Activated CD4-positive, alpha-beta T cell treated with anti-CD3 and anti-CD28 coated beads for 36 hours (primary cell): ENCODE measurements at regions not wholly inside any gene's neighbourhood (a gene's known extent, or its start where the extent isn't known, plus 50 kb on each side); places are given as distances from the start of the nearest gene placed in this dataset.

Experiments
- ATAC-seq: fragments of 200-7000 bp; cut with Tn5 transposase; one replicate; pipeline ENCODE4 v1.10.0; 2021; ENCODE audit warnings: mild to moderate bottlenecking, moderate library complexity
- CTCF ChIA-PET: fragments of 350-600 bp; sonication (Branson Sonifier 250); formaldehyde crosslinking; loops from one replicate; lab custom pipeline; 2021; ENCODE audit warnings: antibody characterized with exemption; lab: Charles Lee
- POLR2A ChIA-PET: fragments of 350-600 bp; sonication (Branson Sonifier 250); formaldehyde crosslinking; loops from one replicate; lab custom pipeline; 2021; ENCODE audit warnings: antibody characterized with exemption, inconsistent platforms; lab: Charles Lee
- DNase-seq: peaks from one replicate; pipeline ENCODE4 v3.0.0-alpha.2; 2020
- H3K27ac Mint-ChIP-seq: one replicate; pipeline ENCODE4 v1.8.0; 2021; ENCODE audit warnings: mixed read lengths
- H3K27me3 Mint-ChIP-seq: one replicate; pipeline ENCODE4 v1.8.0; 2021; ENCODE audit warnings: mixed read lengths
- H3K36me3 Mint-ChIP-seq: one replicate; pipeline ENCODE4 v1.8.0; 2021; ENCODE audit warnings: low read depth, mixed read lengths
- H3K4me1 Mint-ChIP-seq: one replicate; pipeline ENCODE4 v1.8.0; 2021; ENCODE audit warnings: mixed read lengths
- H3K4me3 Mint-ChIP-seq: one replicate; pipeline ENCODE4 v1.8.0; 2021; ENCODE audit warnings: mild to moderate bottlenecking, moderate library complexity, mixed read lengths
- H3K9me3 Mint-ChIP-seq: one replicate; pipeline ENCODE4 v1.8.0; 2021; ENCODE audit warnings: low read depth, mixed read lengths
- intact Hi-C, 2 experiments: fragments of 100-400 bp; cut with DNase I in 1 of 2; cut with micrococcal nuclease in 1 of 2; formaldehyde crosslinking; loops; one replicate each; pipeline versions ENCODE4 v1.14.2 to v1.15.1; 2022 to 2024; cut with DNase I, micrococcal nuclease

GRCh38 chr5:125311743-125312142 is 565.3 kb upstream of the ZNF608 start:
- POLR2A ChIA-PET, result no interaction called here
- intact Hi-C loops, result no loop called here
- Mint-ChIP-seq H3K4me3 (no peak overlapping the region), H3K27me3 (no peaks in the 10 kb centered on the region), H3K4me1 (no peaks in the 10 kb centered on the region), H3K36me3 (no peaks in the 10 kb centered on the region), H3K27ac (no peak overlapping the region), H3K9me3 (peaks cover 6% of the 10 kb centered on the region)
- DNase-seq, result no peak
- ATAC-seq, result no peak
- CTCF ChIA-PET, result no interaction called here

DNA sequence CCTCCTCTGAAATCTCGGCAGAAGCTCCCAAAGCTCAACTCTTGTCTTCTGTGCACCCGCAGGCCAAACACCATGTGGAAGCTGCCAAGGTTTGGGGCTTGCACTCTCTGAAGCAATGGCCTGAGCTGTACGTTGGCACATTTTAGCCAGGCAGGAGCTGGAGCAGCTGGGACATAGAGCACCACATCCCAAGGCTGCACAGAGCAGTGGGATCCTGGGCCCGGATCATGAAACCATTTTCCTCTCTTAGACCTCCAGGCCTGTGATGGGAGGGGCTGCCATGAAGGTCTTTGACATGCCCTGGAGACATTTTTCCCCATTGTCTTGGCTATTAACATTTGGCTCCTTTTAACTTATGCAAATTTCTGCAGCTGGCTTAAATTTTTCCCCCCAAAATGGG is 567.1 kb upstream of the ZNF608 start:
- H3K27me3 Mint-ChIP-seq, result no peaks in the 10 kb centered on the region
- DNase-seq (no peak), ATAC-seq (no peak)
- H3K9me3 Mint-ChIP-seq, result peaks cover under 1% of the 10 kb centered on the region
- H3K36me3 Mint-ChIP-seq, result no peaks in the 10 kb centered on the region
- no peaks in the 10 kb centered on the region for H3K4me1 Mint-ChIP-seq
- H3K27ac Mint-ChIP-seq, result no peak overlapping the region
- CTCF ChIA-PET, result no interaction called here
- no peak overlapping the region for H3K4me3 Mint-ChIP-seq
- POLR2A ChIA-PET, result no interaction called here
- intact Hi-C loops, result no loop called here

GRCh38 chr5:125315306-125315705 is 568.9 kb upstream of the ZNF608 start:
- H3K36me3 Mint-ChIP-seq, result no peaks in the 10 kb centered on the region
- ATAC-seq (no peak), DNase-seq (no peak)
- intact Hi-C loops, result no loop called here
- H3K4me1 Mint-ChIP-seq, result no peaks in the 10 kb centered on the region
- H3K4me3 Mint-ChIP-seq, result no peak overlapping the region
- ChIA-PET POLR2A (no interaction called here), CTCF (no interaction called here)
- no peak overlapping the region for H3K27ac Mint-ChIP-seq
- no peaks in the 10 kb centered on the region for H3K9me3 Mint-ChIP-seq
- no peaks in the 10 kb centered on the region for H3K27me3 Mint-ChIP-seq

DNA sequence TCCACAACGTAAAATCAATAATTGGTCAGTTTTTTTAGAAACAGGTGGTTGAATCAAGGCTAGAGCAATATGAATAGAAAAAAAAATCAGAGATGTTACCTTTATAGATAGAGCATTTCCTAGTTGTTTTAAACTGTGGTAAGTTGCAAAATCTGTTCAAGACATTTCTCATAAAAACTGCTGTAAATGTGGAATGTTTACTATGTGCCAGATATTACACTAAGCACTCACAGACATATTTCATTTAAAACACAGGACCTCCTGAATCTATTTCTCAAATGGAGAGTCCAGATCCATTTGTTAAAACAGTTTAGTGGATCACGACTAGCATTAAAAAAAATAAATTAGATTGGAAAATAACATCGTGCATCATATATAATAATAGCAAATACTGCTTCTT is 570.0 kb upstream of the ZNF608 start:
- intact Hi-C loops, result no loop called here
- no peak overlapping the region for H3K4me3 Mint-ChIP-seq
- ChIA-PET POLR2A (no interaction called here), CTCF (no interaction called here)
- H3K9me3 Mint-ChIP-seq, result no peaks in the 10 kb centered on the region
- ATAC-seq, result no peak
- no peak for DNase-seq
- H3K27ac Mint-ChIP-seq, result no peak overlapping the region
- H3K36me3 Mint-ChIP-seq, result no peaks in the 10 kb centered on the region
- no peaks in the 10 kb centered on the region for H3K4me1 Mint-ChIP-seq
- no peaks in the 10 kb centered on the region for H3K27me3 Mint-ChIP-seq

- Mint-ChIP-seq H3K9me3 (no peaks in the 10 kb centered on the region), H3K4me1 (no peaks in the 10 kb centered on the region), H3K4me3 (no peak overlapping the region), H3K27ac (no peak overlapping the region), H3K27me3 (no peaks in the 10 kb centered on the region), H3K36me3 (no peaks in the 10 kb centered on the region)
- DNase-seq (no peak), ATAC-seq (no peak)
- POLR2A ChIA-PET, result no interaction called here
- CTCF ChIA-PET, result no interaction called here
- intact Hi-C loops, result no loop called here
Observed at GRCh38 chr5:125316915-125317535, 570.6 kb upstream of the ZNF608 start.

GRCh38 chr5:125317536-125317995 is 571.1 kb upstream of the ZNF608 start:
- Mint-ChIP-seq H3K27ac (no peak overlapping the region), H3K9me3 (no peaks in the 10 kb centered on the region), H3K4me1 (no peaks in the 10 kb centered on the region), H3K36me3 (no peaks in the 10 kb centered on the region), H3K4me3 (no peak overlapping the region), H3K27me3 (no peaks in the 10 kb centered on the region)
- CTCF ChIA-PET, result no interaction called here
- DNase-seq (no peak), ATAC-seq (no peak)
- intact Hi-C loops, result no loop called here
- POLR2A ChIA-PET, result no interaction called here

DNA sequence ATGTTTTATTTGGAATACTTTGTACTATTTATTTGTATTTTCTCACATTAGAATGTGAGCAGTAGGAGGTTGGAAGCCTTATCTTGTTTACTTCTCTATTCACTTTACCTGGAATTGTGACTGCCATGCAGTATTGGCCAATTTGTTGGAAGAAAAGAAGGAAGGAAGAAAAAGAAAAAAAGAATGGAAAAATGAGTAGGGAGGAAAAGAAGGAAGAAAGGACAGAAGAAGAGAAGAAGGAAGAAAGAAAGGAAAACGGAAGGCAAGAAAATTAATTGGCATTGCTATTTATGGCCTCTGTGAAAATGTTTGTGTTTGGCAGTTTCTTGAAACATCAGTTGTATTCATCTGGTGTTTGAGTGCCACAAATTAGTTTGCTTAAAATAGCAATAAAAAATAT is 575.2 kb upstream of the ZNF608 start:
- H3K4me1 Mint-ChIP-seq, result no peaks in the 10 kb centered on the region
- intact Hi-C loops, result no loop called here
- no peaks in the 10 kb centered on the region for H3K36me3 Mint-ChIP-seq
- no peaks in the 10 kb centered on the region for H3K27me3 Mint-ChIP-seq
- no peak for ATAC-seq
- DNase-seq, result no peak
- H3K4me3 Mint-ChIP-seq, result no peak overlapping the region
- no peak overlapping the region for H3K27ac Mint-ChIP-seq
- POLR2A ChIA-PET, result no interaction called here
- CTCF ChIA-PET, result no interaction called here
- no peaks in the 10 kb centered on the region for H3K9me3 Mint-ChIP-seq

- H3K27ac Mint-ChIP-seq, result no peak overlapping the region
- no peak for ATAC-seq
- no peaks in the 10 kb centered on the region for H3K4me1 Mint-ChIP-seq
- no peak overlapping the region for H3K4me3 Mint-ChIP-seq
- DNase-seq, result no peak
- H3K36me3 Mint-ChIP-seq, result no peaks in the 10 kb centered on the region
- no peaks in the 10 kb centered on the region for H3K9me3 Mint-ChIP-seq
- intact Hi-C loops, result no loop called here
- ChIA-PET CTCF (no interaction called here), POLR2A (no interaction called here)
- H3K27me3 Mint-ChIP-seq, result no peaks in the 10 kb centered on the region
Observed at GRCh38 chr5:125323613-125324012, 577.2 kb upstream of the ZNF608 start.

- intact Hi-C loops, result no loop called here
- no peaks in the 10 kb centered on the region for H3K4me1 Mint-ChIP-seq
Observed at GRCh38 chr5:125325488-125326149, 579.2 kb upstream of the ZNF608 start.

DNA sequence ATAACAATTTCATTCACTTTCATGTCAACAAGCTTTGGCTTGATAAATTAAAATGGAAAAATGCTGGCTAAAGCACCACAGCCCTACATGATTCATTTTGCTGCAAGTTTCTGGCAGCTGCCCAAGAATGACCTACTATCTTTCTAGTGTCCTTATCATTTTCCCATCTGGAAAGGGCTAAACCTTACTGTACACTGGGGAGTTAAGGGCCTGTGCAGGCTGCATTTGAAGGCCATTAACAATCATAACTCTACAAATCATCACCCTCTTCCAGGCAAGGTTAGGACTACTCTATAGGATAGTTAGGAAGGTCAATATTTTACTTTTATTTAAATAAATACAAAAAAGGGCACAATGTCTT is 579.7 kb upstream of the ZNF608 start:
- ATAC-seq, result no peak
- no peaks in the 10 kb centered on the region for H3K36me3 Mint-ChIP-seq
- CTCF ChIA-PET, result interaction anchor here (0.6 kb wide), 3 partner anchors 58 to 1139 kb away, joined by 3 to 4 read pairs (median 3); no protein-coding TSS in a partner anchor
- no peaks in the 10 kb centered on the region for H3K27me3 Mint-ChIP-seq
- no peak overlapping the region for H3K27ac Mint-ChIP-seq
- H3K9me3 Mint-ChIP-seq, result no peaks in the 10 kb centered on the region
- H3K4me1 Mint-ChIP-seq, result no peaks in the 10 kb centered on the region
- intact Hi-C loops, result no loop called here
- POLR2A ChIA-PET, result no interaction called here
- DNase-seq, result no peak
- H3K4me3 Mint-ChIP-seq, result no peak overlapping the region

More at GRCh38 chr5:125325488-125326149, 579.2 kb upstream of the ZNF608 start:
- no peak overlapping the region for H3K4me3 Mint-ChIP-seq
- POLR2A ChIA-PET, result no interaction called here
- CTCF ChIA-PET, result interaction anchor here (0.7 kb wide), 1 partner anchor 78 kb away, joined by 3 read pairs; no protein-coding TSS in a partner anchor
- no peak for DNase-seq
- no peak for ATAC-seq
- H3K27ac Mint-ChIP-seq, result no peak overlapping the region
- H3K36me3 Mint-ChIP-seq, result no peaks in the 10 kb centered on the region
- H3K9me3 Mint-ChIP-seq, result no peaks in the 10 kb centered on the region
- no peaks in the 10 kb centered on the region for H3K27me3 Mint-ChIP-seq

DNA sequence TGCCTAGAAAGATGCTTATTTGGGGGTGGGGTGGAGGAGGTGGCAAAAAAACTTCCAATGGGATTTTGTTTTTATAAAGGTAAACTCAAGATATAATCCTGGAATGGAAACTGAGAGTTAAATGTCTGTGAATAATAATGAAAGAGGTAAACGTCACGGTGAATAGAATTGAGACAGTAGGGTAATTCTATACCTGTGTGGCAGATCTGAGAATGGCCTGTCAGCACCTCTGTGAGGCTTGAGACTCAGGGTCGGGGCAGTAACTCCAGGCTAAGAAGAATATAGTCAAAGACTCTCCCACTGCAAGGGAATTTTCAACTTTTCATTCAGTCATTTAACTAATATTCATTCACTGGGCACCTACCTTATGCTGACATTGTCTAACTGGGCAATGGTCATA is 581.2 kb upstream of the ZNF608 start:
- no peaks in the 10 kb centered on the region for H3K27me3 Mint-ChIP-seq
- no peak for DNase-seq
- no peaks in the 10 kb centered on the region for H3K36me3 Mint-ChIP-seq
- no peak overlapping the region for H3K4me3 Mint-ChIP-seq
- ChIA-PET CTCF (no interaction called here), POLR2A (no interaction called here)
- ATAC-seq, result no peak
- no peaks in the 10 kb centered on the region for H3K4me1 Mint-ChIP-seq
- H3K27ac Mint-ChIP-seq, result no peak overlapping the region
- intact Hi-C loops, result no loop called here
- H3K9me3 Mint-ChIP-seq, result no peaks in the 10 kb centered on the region

DNA sequence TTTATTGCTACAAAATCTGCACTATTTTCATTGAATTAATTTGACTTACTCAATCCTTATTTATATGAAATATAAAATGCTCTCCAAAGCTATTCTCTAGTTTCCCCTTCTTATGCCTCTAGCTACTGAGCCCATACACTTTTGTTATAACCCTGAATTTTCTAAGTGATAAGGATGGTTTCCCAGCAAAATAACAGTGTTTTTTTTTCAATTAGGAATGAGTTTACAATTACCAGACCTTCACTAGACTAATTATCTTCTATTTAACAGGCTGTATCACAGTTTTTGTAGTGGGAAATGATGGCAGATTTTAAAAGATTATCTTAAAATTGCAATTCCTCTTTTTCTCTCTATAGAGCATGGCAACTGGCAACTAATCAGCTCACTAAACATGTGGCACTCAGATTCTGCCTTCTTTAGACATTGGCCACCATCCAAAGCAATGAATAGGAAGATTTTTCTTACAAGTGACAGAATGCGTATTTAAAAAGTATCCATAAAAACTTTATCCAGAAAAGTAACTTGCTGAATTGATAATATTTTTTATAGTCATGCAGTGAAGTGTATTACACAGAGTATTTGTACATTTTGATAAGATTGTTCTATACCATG is 585.7 kb upstream of the ZNF608 start:
- Mint-ChIP-seq H3K27me3 (no peaks in the 10 kb centered on the region), H3K4me3 (no peak overlapping the region), H3K36me3 (no peaks in the 10 kb centered on the region), H3K9me3 (no peaks in the 10 kb centered on the region), H3K27ac (no peak overlapping the region), H3K4me1 (peaks cover 2% of the 10 kb centered on the region)
- POLR2A ChIA-PET, result no interaction called here
- CTCF ChIA-PET, result interaction anchor here (0.7 kb wide), 1 partner anchor 1243 kb away, joined by 3 read pairs; no protein-coding TSS in a partner anchor
- ATAC-seq (no peak), DNase-seq (no peak)
- intact Hi-C loops, result no loop called here
